HTR-8/SVneo (cell line): ENCODE measurements at regions not wholly inside any gene's neighbourhood (a gene's known extent, or its start where the extent isn't known, plus 50 kb on each side); places are given as distances from the start of the nearest gene placed in this dataset.
A peak's percentile ranks its signal among the peaks of the same experiment; 100 is the strongest.
"Not testable (repeated sequence)": the region's sequence is repeated elsewhere in the genome, so short reads cannot be mapped to it uniquely, and the experiment has no call there.

ENCODE experiments used
- DNase-seq: peaks from one replicate; pipeline ENCODE4 v3.0.0; 2011; ENCODE audit warnings: low spot score, mixed read lengths; ENCODE audit not compliant: insufficient read length
- FAIRE-seq: peaks from 2 replicates; lab custom pipeline; 2011; peaks lifted over from hg19 to GRCh38; lab: Jason Lieb, UNC

DNA sequence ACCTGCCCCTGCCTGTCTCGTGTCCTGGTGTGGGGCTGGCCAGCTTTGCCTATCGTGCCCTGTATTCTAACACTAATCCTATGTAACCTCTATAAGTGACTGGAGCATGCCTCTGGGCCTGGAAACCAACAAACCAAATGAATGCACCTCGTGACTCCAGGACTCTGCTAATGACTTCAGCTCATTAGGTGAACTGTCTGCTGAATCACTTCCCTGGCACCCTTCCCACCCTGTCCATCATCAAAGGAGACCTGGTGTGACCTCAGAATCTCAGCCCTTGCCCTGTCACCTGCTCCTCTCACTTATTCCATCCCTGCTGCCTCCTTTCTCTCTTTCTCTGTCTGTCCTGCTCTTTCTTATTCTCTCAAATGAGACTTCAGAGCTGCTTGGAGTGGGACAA, 322.4 kb downstream of the CBLN1 start:
- FAIRE-seq: no peak
- DNase-seq: no peak

DNA sequence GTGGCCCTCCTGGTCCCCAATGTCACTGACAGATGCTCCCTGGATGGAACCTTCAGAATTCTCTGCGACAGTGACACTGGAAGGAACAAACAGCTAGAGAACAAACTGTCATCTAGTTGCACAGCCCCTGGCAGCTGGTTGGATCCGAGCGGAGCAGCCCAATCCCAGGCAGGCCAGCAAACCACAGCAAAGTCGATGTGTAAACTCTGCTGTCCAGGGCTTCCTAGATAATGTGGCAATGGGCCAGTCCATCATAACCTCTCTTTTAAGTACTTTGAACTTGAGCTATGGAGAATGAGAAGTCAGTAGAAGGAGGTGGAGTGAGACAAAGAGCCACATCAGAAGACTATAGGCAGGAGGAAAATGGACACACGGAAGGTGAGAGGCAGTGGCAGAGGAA, 323.0 kb downstream of the CBLN1 start:
- no peak for DNase-seq
- no peak for FAIRE-seq

DNA sequence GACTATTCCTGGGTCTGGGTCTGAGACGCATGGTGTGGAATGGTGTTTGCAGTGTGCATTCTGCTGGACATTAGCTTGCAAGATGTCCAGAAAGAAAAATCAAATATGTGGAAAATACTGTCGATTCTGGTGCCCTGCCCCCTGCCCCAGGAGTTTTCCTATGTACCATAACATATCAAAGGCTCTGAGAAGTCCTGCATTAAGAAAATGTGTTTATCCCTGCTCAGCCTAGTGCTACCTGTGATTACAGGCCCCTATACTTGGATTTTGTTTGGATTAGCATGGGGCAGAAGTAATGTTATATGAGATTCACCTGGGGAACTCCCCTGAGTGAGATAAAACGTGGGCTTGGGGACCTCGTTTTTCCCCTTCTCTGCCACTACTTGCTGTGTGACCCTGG, 325.0 kb downstream of the CBLN1 start:
- no peak for FAIRE-seq

DNA sequence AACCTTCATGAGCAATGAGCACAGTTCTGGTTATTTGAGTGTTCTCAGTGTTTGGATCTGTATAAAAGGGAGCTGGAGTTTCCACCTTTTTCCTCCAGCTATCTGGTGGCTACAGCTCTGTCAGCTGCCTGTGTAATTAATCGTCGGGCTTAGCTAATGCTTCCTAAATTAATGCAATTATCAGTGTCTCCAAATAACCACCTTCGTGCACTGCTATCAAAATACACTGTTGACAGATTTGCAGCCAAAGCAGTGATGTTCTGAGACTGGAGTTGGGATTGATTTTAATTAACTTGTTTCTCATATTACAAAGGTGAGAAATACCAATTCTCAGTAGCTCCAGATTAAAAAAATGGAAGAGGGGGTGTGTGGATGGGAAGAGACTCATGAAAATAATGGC, 325.8 kb downstream of the CBLN1 start:
- FAIRE-seq: no peak

More for the DNA sequence above, 325.0 kb downstream of the CBLN1 start:
- no peak for DNase-seq

GRCh38 chr16:48951621-48952125, 330.0 kb downstream of the CBLN1 start:
- not testable (repeated sequence) for FAIRE-seq, DNase-seq

More for the DNA sequence above, 325.8 kb downstream of the CBLN1 start:
- no peak for DNase-seq

- no peak for DNase-seq
- no peak for FAIRE-seq
Observed at GRCh38 chr16:48950184-48950583, 331.5 kb downstream of the CBLN1 start.

- DNase-seq (peak; percentile 24), FAIRE-seq (no peak)
Observed at GRCh38 chr16:48949636-48950035, 332.0 kb downstream of the CBLN1 start.

GRCh38 chr16:48948911-48949310, 332.7 kb downstream of the CBLN1 start:
- DNase-seq: no peak

GRCh38 chr16:48947371-48947713, 334.3 kb downstream of the CBLN1 start:
- no peak for FAIRE-seq
- DNase-seq: no peak

More at GRCh38 chr16:48948911-48949310, 332.7 kb downstream of the CBLN1 start:
- FAIRE-seq: no peak

DNA sequence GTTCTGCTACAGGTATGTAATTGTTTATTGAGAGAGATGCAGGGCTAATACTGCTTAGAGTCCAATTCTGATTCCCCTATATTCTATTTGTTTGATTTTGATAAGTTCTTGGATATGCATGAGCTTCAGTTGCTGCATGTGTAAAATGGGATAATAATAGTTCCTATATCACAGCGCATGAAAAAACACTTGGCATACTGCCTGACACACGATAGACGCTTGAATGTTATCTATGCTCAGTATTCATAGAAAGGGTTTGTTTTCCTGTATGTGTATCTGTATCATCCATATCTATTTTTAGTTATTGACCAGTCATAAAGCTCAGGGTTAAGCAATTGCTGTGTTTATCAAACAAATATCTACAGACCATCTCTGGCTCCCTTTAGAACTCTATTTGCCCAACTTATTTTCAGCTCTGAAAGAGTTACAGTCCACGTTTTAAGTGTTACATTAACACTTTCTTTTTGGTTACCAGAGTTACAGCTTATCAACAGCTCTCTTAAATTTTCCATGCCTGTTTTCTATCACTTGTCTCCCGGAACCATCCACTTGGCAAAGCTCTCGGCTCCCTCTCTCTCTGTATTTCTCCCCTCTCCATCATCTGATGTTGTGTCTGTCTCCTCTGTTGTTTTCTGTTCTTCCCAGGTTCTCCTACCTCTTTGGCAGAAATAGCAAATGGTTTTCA, 334.8 kb downstream of the CBLN1 start:
- DNase-seq: no peak
- no peak for FAIRE-seq

DNA sequence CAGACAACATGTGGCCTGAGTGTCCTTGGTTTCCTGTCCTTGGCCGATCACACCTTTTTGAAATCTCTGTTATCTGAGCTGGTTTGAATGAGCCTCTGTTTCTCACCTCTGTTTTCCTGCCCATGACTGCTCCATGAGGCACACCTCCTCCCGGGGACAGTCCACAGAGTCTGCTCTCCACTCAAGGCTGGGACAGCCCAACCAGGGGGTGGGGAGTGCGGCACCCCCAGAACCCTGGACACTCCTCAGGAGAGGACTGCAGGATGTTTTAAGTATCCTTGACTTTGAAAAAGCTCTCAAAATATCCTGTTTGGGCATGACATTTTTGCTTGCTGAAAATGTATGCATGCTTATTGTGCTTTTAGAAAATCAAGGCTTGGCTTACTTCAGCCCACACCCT, 333.0 kb upstream of the N4BP1 start:
- FAIRE-seq: no peak
- no peak for DNase-seq

GRCh38 chr16:48936811-48937210, 326.8 kb upstream of the N4BP1 start:
- FAIRE-seq: no peak
- DNase-seq: no peak

DNA sequence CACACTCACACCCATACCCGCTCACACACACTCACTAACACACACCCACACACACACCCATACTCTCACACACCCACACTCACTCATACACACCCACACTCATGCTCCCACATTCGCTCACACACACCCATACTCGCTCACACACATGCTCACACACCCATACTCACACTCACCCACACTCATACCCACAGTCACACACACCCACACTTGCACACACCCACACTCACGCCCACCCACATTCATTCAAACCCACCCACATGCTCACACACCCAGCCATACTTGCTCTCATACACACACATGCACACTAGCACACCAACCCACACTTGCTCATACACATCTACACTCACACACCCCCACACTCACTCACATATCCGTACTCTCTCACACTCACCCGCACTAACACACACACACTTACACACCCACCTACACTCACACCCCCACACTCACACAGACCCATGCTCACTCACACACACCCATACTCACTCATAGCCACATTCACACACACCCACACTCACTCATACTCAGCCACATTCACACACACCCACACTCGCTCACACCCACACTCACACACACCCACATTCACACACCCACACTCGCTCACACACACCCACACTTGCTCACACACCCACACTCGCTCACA, 322.4 kb upstream of the N4BP1 start:
- FAIRE-seq (peak; percentile 96), DNase-seq (no peak)

DNA sequence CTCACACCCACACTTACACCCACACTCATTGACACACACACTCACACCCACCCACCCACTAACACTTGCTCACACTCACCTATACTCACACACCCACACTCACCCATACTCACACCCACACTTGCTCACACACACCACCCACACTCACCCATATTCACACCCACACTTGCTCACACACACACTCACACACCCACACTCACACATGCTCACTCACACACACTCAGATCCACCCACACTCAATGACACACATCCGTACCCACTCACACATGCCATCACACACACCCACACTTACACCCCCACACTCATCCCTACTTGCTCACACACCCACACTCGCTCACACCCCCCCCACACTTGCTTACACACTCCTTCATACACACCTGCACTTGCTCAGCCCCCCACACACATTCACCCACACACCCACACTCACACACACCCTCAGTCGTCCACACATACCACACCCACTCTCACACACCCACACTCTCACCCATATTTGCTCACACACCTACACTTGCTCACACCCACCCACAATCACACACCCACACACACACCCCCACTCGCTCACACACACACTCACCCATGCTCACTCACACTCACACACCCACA, 321.1 kb upstream of the N4BP1 start:
- DNase-seq: no peak
- no peak for FAIRE-seq

- DNase-seq (no peak), FAIRE-seq (no peak)
Observed at GRCh38 chr16:48919791-48920190, 309.8 kb upstream of the N4BP1 start.

GRCh38 chr16:48918520-48919258, 308.7 kb upstream of the N4BP1 start:
- FAIRE-seq (no peak), DNase-seq (no peak)

- DNase-seq (no peak), FAIRE-seq (no peak)
Observed at GRCh38 chr16:48916566-48916965, 306.6 kb upstream of the N4BP1 start.

GRCh38 chr16:48914070-48914469, 304.1 kb upstream of the N4BP1 start:
- FAIRE-seq (no peak), DNase-seq (no peak)

GRCh38 chr16:48913384-48913783, 303.4 kb upstream of the N4BP1 start:
- DNase-seq: no peak
- FAIRE-seq: no peak

DNA sequence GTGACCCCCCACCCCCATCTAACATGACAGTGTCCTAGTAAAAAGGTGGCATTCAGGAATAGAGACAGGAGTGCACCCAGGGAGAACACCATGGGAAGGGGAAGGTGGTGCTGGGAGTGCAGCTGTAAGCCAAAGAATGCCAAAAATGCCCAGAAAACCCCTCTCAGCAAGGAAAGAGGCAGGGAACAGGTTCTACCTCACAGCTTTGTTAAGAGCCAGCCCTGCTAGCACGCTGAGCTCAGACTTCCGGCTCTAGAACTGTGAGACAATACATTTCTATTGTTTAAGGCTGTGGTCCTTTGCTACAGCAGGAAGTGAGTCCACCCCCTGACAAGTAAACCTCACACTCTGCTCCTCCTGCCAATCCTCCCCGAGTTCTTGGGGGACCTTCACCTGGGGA, 302.4 kb upstream of the N4BP1 start:
- FAIRE-seq (no peak), DNase-seq (no peak)

DNA sequence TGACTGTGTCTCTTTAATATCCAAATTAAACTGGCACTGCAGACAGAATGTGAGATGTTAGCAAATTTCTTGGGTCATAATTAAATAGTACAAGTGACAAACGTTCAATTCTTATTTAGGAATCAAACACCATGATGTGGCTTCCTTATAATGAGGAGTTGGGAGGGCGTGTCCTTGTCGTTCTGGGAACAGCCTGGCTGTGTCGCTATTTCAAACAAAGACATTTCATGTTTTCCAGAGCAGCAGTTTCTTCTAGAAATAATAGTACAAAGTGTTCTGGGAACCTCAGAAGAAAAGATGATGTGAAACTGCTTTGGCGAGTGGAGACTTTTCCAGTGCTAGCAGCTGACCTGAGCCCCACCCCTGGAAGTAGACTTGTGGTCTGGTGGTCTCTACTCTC, 301.7 kb upstream of the N4BP1 start:
- peak; percentile 10 for DNase-seq
- no peak for FAIRE-seq
